H7 (cell line): ENCODE measurements at regions not wholly inside any gene's neighbourhood (a gene's known extent, or its start where the extent isn't known, plus 50 kb on each side); places are given as distances from the start of the nearest gene placed in this dataset.

Experiments used
- DNase-seq: peaks from one replicate; pipeline ENCODE4 v3.0.0; 2012
- H3K27me3 ChIP-seq: 2 replicates; pipeline ENCODE4 v1.6.0; 2011; ENCODE audit warnings: mild to moderate bottlenecking, low read length; ENCODE audit not compliant: control insufficient read depth, insufficient read depth
- H3K36me3 ChIP-seq: replicated peaks from 2 replicates; pipeline ENCODE4 v1.5.1; 2011; ENCODE audit warnings: low read length; ENCODE audit not compliant: control insufficient read depth, insufficient read depth
- H3K4me3 ChIP-seq: 2 replicates; pipeline ENCODE4 v1.5.1; 2011; ENCODE audit warnings: low read depth, mild to moderate bottlenecking, control low read depth, low read length, moderate library complexity; ENCODE audit not compliant: insufficient read depth

- Histone ChIP-seq H3K4me3 (no peak overlapping the region), H3K27me3 (no peaks in the 10 kb centered on the region), H3K36me3 (no peaks in the 10 kb centered on the region)
- DNase-seq = no peak
These were observed 78.8 kb upstream of the GPBP1 start for GRCh38 chr5:57094753-57095683.

DNA sequence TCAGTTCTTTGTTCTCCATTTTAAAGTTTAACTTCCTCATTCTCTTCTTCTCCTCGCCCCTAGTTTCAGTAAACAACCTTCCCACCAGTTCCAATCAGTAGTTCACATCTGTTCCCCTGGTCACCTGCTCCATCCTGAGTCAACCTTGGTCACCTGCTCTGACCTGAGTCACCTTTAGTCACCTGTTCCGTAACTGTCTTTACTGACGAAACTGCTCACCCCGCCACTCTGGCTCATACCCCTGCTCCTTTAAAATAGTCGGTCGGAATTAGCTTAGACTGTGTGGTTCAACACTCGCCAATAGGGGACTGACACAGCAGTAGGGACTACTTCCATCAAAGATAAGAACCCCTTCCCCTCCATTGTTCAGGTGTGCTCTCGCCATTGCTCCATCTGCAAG is 76.3 kb upstream of the GPBP1 start:
- Histone ChIP-seq H3K27me3 (no peaks in the 10 kb centered on the region), H3K4me3 (no peak overlapping the region), H3K36me3 (no peaks in the 10 kb centered on the region)
- no peak for DNase-seq

- no peak overlapping the region for H3K4me3 ChIP-seq
- no peak for DNase-seq
- no peaks in the 10 kb centered on the region for H3K36me3 ChIP-seq
- no peaks in the 10 kb centered on the region for H3K27me3 ChIP-seq
These were observed 71.5 kb upstream of the GPBP1 start for GRCh38 chr5:57102189-57102904.

DNA sequence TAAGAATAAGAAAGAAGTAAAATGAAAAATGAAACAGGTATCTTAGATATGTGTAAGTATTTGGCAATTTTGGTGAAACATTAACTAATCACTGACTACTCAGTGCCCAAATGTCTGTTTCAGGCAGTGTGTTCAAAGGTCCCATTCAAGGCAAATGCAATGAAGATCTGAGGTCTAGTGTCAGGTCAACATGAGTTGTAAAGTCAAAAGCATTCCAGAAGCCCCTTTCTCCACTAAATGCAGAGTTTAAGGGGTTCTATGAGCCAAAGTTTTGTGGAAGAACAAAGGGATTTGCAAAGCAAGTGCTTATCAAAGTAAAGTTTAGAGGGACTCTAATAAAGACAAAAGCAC is 71.0 kb upstream of the GPBP1 start:
- Histone ChIP-seq H3K36me3 (no peaks in the 10 kb centered on the region), H3K27me3 (no peaks in the 10 kb centered on the region), H3K4me3 (no peak overlapping the region)
- DNase-seq = no peak

- H3K36me3 ChIP-seq = no peaks in the 10 kb centered on the region
- no peak overlapping the region for H3K4me3 ChIP-seq
- no peak for DNase-seq
- no peaks in the 10 kb centered on the region for H3K27me3 ChIP-seq
These were observed 70.4 kb upstream of the GPBP1 start for GRCh38 chr5:57103317-57103907.

DNA sequence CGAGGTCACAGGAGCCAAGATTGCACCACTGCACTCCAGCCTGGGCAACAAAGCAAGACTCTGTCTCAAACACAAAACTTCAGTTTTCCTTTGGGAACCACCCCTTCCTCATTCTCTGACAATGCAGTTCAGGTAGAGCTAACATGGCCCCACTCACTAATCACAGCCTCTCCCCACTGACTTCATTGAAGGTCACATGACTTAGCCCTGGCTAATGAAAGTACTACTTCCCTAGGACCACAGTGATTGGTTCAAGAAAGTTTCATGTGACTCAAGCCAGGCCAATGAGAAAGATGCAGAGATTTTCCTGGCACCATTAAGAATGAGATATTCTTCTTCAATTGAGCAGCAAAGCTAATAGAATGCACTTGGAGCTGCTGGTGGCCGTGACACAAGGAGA is 67.2 kb upstream of the GPBP1 start:
- H3K4me3 ChIP-seq = no peak overlapping the region
- no peaks in the 10 kb centered on the region for H3K27me3 ChIP-seq
- DNase-seq = no peak
- H3K36me3 ChIP-seq = no peaks in the 10 kb centered on the region

DNA sequence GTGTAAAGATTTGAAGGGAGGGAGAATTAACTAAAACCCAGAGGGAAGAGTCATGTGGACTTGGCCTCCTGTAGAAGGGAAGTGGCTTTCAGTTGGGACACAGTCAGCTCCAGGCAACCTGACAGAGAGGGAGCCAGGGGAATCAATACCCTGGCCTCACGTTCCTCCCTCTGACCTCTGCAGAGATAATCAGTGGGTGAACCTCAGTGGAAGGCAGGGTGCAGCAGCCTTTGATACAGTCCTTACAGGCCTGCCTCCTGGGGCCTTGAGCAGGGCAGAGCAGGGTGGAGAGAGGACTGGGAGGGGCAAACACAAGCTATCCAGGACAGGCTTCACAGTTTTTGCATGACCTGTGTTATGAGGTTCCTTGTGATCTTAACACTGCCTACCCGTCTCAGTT is 61.9 kb upstream of the GPBP1 start:
- Histone ChIP-seq H3K27me3 (no peaks in the 10 kb centered on the region), H3K36me3 (no peaks in the 10 kb centered on the region), H3K4me3 (no peak overlapping the region)
- no peak for DNase-seq

GRCh38 chr5:57113481-57113880 is 60.4 kb upstream of the GPBP1 start:
- no peak for DNase-seq
- H3K4me3 ChIP-seq = no peak overlapping the region
- H3K36me3 ChIP-seq = no peaks in the 10 kb centered on the region
- no peaks in the 10 kb centered on the region for H3K27me3 ChIP-seq

DNA sequence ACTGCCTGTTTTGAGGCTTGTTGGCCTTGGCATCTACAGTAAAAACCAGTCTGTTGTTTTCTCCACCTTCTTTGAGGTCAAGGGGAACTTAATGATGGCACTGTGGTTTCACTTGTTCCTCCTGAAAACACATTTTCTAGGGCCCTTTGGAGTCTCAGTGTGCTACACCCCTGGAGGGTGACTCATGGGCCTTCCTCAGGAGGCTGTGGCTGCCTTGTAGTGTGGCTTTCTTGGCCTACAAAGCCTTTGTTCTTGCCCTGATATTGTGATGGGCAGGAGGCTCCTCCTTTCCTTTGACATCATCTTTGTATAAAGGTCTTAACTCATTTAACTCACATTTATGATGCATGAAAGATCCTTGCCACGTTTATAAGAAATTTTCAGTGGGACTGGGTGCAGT is 56.3 kb upstream of the GPBP1 start:
- no peak overlapping the region for H3K4me3 ChIP-seq
- no peaks in the 10 kb centered on the region for H3K36me3 ChIP-seq
- DNase-seq = no peak
- H3K27me3 ChIP-seq = no peaks in the 10 kb centered on the region

DNA sequence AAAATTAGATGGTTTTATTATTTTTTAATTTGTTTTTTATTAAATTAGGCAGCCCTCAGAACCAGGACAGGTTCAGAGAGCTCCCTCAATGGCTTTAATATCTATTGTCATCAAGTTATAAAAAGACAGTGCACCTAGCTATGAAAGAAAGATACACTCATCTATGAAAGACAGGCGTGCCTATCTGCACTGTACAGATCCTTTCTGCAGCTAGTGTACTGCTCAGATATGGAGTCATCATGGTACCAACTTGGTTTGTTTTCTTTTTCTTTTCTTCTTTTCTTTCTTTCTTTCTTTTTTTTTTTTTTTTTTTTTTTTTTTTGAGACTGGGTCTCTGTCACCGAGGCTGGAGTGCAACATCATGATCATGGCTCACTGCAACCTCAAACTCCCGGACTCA is 54.8 kb upstream of the GPBP1 start:
- no peak overlapping the region for H3K4me3 ChIP-seq

DNA sequence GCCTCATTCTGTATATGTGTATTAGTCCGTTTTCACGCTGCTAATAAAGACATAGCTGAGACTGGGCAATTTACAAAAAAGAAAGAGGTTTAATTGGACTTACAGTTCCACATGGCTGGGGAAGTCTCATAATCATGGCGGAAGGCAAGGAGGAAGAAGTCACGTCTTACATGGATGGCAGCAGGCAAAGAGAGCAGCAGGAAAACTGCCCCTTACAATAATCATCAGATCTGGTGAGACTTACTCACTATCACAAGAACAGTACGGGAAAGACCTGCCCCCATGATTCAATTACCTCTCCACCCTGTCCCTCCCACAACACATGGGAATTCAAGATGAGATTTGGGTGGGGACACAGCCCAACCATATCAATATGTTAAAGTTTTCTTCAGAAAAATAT is 49.8 kb upstream of the GPBP1 start:
- Histone ChIP-seq H3K27me3 (no peaks in the 10 kb centered on the region), H3K36me3 (no peaks in the 10 kb centered on the region), H3K4me3 (no peak overlapping the region)
- DNase-seq = no peak

More for the DNA sequence above, 54.8 kb upstream of the GPBP1 start:
- no peak for DNase-seq
- H3K36me3 ChIP-seq = no peaks in the 10 kb centered on the region
- no peaks in the 10 kb centered on the region for H3K27me3 ChIP-seq
